H1 (cell line): ENCODE measurements at regions not wholly inside any gene's neighbourhood (a gene's known extent, or its start where the extent isn't known, plus 50 kb on each side); places are given as distances from the start of the nearest gene placed in this dataset.

Experiments
- BCL11A ChIP-seq, 2 experiments: IDR thresholded peaks; one replicate each; pipeline ENCODE4 v1.6.1; 2011; ENCODE audit warnings: low read depth in 2 of 2, low read length in 2 of 2, mild to moderate bottlenecking in 2 of 2
- CHD1 ChIP-seq: IDR thresholded peaks from 2 replicates; pipeline ENCODE4 v1.6.1; 2012; ENCODE audit warnings: low read depth, low read length, improper control_type of control experiment
- EP300 ChIP-seq, 2 experiments: IDR thresholded peaks; 1 replicate in 1 of 2; 2 replicates in 1 of 2; pipeline ENCODE4 v1.6.1; 2011 to 2012; ENCODE audit warnings: low read depth in 2 of 2, low read length in 2 of 2, mild to moderate bottlenecking in 2 of 2, borderline replicate concordance in 1 of 2, inconsistent platforms in 1 of 2, moderate library complexity in 1 of 2
- EZH2 ChIP-seq: fragments of 200-600 bp; sonication (generic); IDR thresholded peaks from 2 replicates; pipeline ENCODE4 v1.7.1; 2012; ENCODE audit warnings: low read depth, mild to moderate bottlenecking, moderate library complexity, low read length, inconsistent platforms; ENCODE audit not compliant: severe bottlenecking
- GTF2F1 ChIP-seq: IDR thresholded peaks from 2 replicates; pipeline ENCODE4 v1.6.1; 2012; ENCODE audit warnings: low read depth, low read length, improper control_type of control experiment, borderline replicate concordance
- KDM1A ChIP-seq: fragments of 200-600, 300-600 bp; sonication (generic); IDR thresholded peaks from 2 replicates; pipeline ENCODE4 v1.7.1; 2016; ENCODE audit warnings: mild to moderate bottlenecking, low read length, borderline replicate concordance
- NRF1 ChIP-seq: IDR thresholded peaks from 2 replicates; pipeline ENCODE4 v1.6.1; 2011; ENCODE audit warnings: mild to moderate bottlenecking, low read depth, low read length, improper control_type of control experiment
- POLR2A ChIP-seq, 2 experiments: IDR thresholded peaks; 1 replicate in 1 of 2; 2 replicates in 1 of 2; pipeline ENCODE4 v1.6.1; 2011; ENCODE audit warnings: low read depth in 2 of 2, low read length in 2 of 2, mild to moderate bottlenecking in 2 of 2; ENCODE audit errors: control extremely low read depth in 1 of 2
- POLR2AphosphoS5 ChIP-seq: IDR thresholded peaks from 2 replicates; pipeline ENCODE4 v1.6.1; 2011; ENCODE audit warnings: low read depth, low read length
- RFX5 ChIP-seq: IDR thresholded peaks from 2 replicates; pipeline ENCODE4 v1.6.1; 2011; ENCODE audit warnings: low read depth, low read length, improper control_type of control experiment, borderline replicate concordance
- SP2 ChIP-seq: IDR thresholded peaks from 2 replicates; pipeline ENCODE4 v1.6.1; 2012; ENCODE audit warnings: mild to moderate bottlenecking, low read length, inconsistent platforms
- YY1 ChIP-seq: IDR thresholded peaks from 2 replicates; pipeline ENCODE4 v1.6.1; 2011; ENCODE audit warnings: low read depth, mild to moderate bottlenecking, low read length
- TF ChIP-seq, protein P1 (sequence below), 3 experiments: IDR thresholded peaks; 1 replicate in 2 of 3; 2 replicates in 1 of 3; pipeline versions ENCODE4 v1.5.1 to v1.6.1; 2011; ENCODE audit warnings: low read length in 3 of 3, mild to moderate bottlenecking in 3 of 3, inconsistent platforms in 2 of 3, low read depth in 1 of 3, moderate library complexity in 1 of 3; ENCODE audit not compliant: insufficient read depth in 1 of 3; ENCODE audit errors: control extremely low read depth in 1 of 3

- TF ChIP-seq, protein P1, sequence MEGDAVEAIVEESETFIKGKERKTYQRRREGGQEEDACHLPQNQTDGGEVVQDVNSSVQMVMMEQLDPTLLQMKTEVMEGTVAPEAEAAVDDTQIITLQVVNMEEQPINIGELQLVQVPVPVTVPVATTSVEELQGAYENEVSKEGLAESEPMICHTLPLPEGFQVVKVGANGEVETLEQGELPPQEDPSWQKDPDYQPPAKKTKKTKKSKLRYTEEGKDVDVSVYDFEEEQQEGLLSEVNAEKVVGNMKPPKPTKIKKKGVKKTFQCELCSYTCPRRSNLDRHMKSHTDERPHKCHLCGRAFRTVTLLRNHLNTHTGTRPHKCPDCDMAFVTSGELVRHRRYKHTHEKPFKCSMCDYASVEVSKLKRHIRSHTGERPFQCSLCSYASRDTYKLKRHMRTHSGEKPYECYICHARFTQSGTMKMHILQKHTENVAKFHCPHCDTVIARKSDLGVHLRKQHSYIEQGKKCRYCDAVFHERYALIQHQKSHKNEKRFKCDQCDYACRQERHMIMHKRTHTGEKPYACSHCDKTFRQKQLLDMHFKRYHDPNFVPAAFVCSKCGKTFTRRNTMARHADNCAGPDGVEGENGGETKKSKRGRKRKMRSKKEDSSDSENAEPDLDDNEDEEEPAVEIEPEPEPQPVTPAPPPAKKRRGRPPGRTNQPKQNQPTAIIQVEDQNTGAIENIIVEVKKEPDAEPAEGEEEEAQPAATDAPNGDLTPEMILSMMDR (IDR thresholded peaks at IDR 0.05; ENCODE audit: control extremely low read depth in 1 of 3, insufficient read depth in 1 of 3, low read depth in 1 of 3, low read length in 3 of 3): no peak
- TF ChIP-seq POLR2AphosphoS5 (no peak), EP300 (IDR thresholded peaks at IDR 0.05; ENCODE audit: borderline replicate concordance in 1 of 2, low read depth in 2 of 2, low read length in 2 of 2) (no peak), SP2 (no peak), CHD1 (no peak), EZH2 (no peak), GTF2F1 (no peak), KDM1A (no peak), YY1 (no peak), POLR2A (IDR thresholded peaks at IDR 0.05; ENCODE audit: control extremely low read depth in 1 of 2, low read depth in 2 of 2, low read length in 2 of 2) (no peak), RFX5 (no peak), NRF1 (no peak), BCL11A (IDR thresholded peaks at IDR 0.05; ENCODE audit: low read depth in 2 of 2, low read length in 2 of 2) (no peak)
Observed at GRCh38 chr18:77466890-77467289, 217.2 kb downstream of the GALR1 start.
